H9 (cell line): ENCODE measurements at regions not wholly inside any gene's neighbourhood (a gene's known extent, or its start where the extent isn't known, plus 50 kb on each side); places are given as distances from the start of the nearest gene placed in this dataset.
"Not testable (repeated sequence)": the region's sequence is repeated elsewhere in the genome, so short reads cannot be mapped to it uniquely, and the experiment has no call there.

ENCODE experiments used
- DNase-seq: peaks from one replicate; pipeline ENCODE4 v3.0.0-alpha.2; 2017
- H2AFZ ChIP-seq: one replicate; pipeline ENCODE4 v1.6.1; 2013; ENCODE audit warnings: mild to moderate bottlenecking, low read length, control low read depth, moderate library complexity
- H2AK5ac ChIP-seq: 2 replicates; pipeline ENCODE4 v1.6.1; 2013; ENCODE audit warnings: low read length, control low read depth, mixed read lengths; ENCODE audit not compliant: insufficient read length
- H2BK120ac ChIP-seq: one replicate; pipeline ENCODE4 v1.6.1; 2013; ENCODE audit warnings: low read depth, mild to moderate bottlenecking, low read length, control low read depth, inconsistent platforms; ENCODE audit not compliant: poor library complexity, severe bottlenecking
- H2BK12ac ChIP-seq: 2 replicates; pipeline ENCODE4 v1.6.1; 2013; ENCODE audit warnings: low read length, control low read depth, mixed read lengths, low read depth; ENCODE audit not compliant: insufficient read length
- H2BK15ac ChIP-seq: 2 replicates; pipeline ENCODE4 v1.6.1; 2013; ENCODE audit warnings: low read depth, low read length, control low read depth
- H2BK20ac ChIP-seq: one replicate; pipeline ENCODE4 v1.6.1; 2013; ENCODE audit warnings: low read depth, mild to moderate bottlenecking, low read length, control low read depth, inconsistent platforms; ENCODE audit not compliant: poor library complexity, severe bottlenecking
- H2BK5ac ChIP-seq: 2 replicates; pipeline ENCODE4 v1.6.1; 2013; ENCODE audit warnings: low read length, control low read depth, mixed read lengths; ENCODE audit not compliant: insufficient read length
- H3K14ac ChIP-seq: 2 replicates; pipeline ENCODE4 v1.6.1; 2013; ENCODE audit warnings: low read length, control low read depth; ENCODE audit not compliant: insufficient read depth
- H3K18ac ChIP-seq: 2 replicates; pipeline ENCODE4 v1.6.1; 2013; ENCODE audit warnings: low read depth, mild to moderate bottlenecking, mixed read lengths, low read length, control low read depth; ENCODE audit not compliant: insufficient read length
- H3K23ac ChIP-seq: 2 replicates; pipeline ENCODE4 v1.6.1; 2013; ENCODE audit warnings: low read length, control low read depth, mixed read lengths, low read depth; ENCODE audit not compliant: insufficient read length
- H3K23me2 ChIP-seq: 2 replicates; pipeline ENCODE4 v1.6.1; 2013; ENCODE audit warnings: low read depth, mild to moderate bottlenecking, mixed read lengths, low read length, control low read depth; ENCODE audit not compliant: insufficient read length, poor library complexity, severe bottlenecking
- H3K27ac ChIP-seq: 2 replicates; pipeline ENCODE4 v1.5.1; 2013; ENCODE audit warnings: low read length, control low read depth, mixed read lengths, low read depth; ENCODE audit not compliant: insufficient read length
- H3K27me3 ChIP-seq: 2 replicates; pipeline ENCODE4 v1.6.1; 2013; ENCODE audit warnings: low read length, control low read depth, inconsistent platforms; ENCODE audit not compliant: insufficient read depth
- H3K4ac ChIP-seq: 2 replicates; pipeline ENCODE4 v1.6.1; 2013; ENCODE audit warnings: low read depth, mild to moderate bottlenecking, control low read depth, inconsistent platforms, low read length, moderate library complexity
- H3K4me1 ChIP-seq: 2 replicates; pipeline ENCODE4 v1.6.1; 2013; ENCODE audit warnings: low read length, control low read depth, inconsistent platforms; ENCODE audit not compliant: insufficient read depth
- H3K4me2 ChIP-seq: 2 replicates; pipeline ENCODE4 v1.6.1; 2013; ENCODE audit warnings: low read length, control low read depth, mixed read lengths; ENCODE audit not compliant: insufficient read length, insufficient read depth
- H3K56ac ChIP-seq: 2 replicates; pipeline ENCODE4 v1.6.1; 2013; ENCODE audit warnings: low read depth, mild to moderate bottlenecking, mixed read lengths, low read length, control low read depth; ENCODE audit not compliant: insufficient read length
- H3K79me1 ChIP-seq: 2 replicates; pipeline ENCODE4 v1.6.1; 2013; ENCODE audit warnings: low read depth, mild to moderate bottlenecking, moderate library complexity, low read length, control low read depth, inconsistent platforms; ENCODE audit not compliant: insufficient read depth, poor library complexity, severe bottlenecking
- H3K79me2 ChIP-seq: 2 replicates; pipeline ENCODE4 v1.6.1; 2013; ENCODE audit warnings: low read length, control low read depth, inconsistent platforms; ENCODE audit not compliant: insufficient read depth
- H3K9ac ChIP-seq: 2 replicates; pipeline ENCODE4 v1.6.1; 2013; ENCODE audit warnings: low read length, control low read depth, mixed read lengths; ENCODE audit not compliant: insufficient read length; ENCODE audit errors: extremely low read depth
- H3K9me3 ChIP-seq: one replicate; pipeline ENCODE4 v1.6.1; 2013; ENCODE audit warnings: low read depth, low read length, inconsistent platforms; ENCODE audit not compliant: control insufficient read depth
- H3T11ph ChIP-seq: one replicate; pipeline ENCODE4 v1.6.1; 2013; ENCODE audit warnings: mild to moderate bottlenecking, low read length, control low read depth, inconsistent platforms
- H4K20me1 ChIP-seq: one replicate; pipeline ENCODE4 v1.6.1; 2013; ENCODE audit not compliant: control insufficient read depth, insufficient read length, insufficient read depth
- H4K5ac ChIP-seq: 2 replicates; pipeline ENCODE4 v1.6.1; 2013; ENCODE audit warnings: low read depth, mild to moderate bottlenecking, mixed read lengths, low read length, control low read depth; ENCODE audit not compliant: insufficient read length
- H4K8ac ChIP-seq: replicated peaks from 2 replicates; pipeline ENCODE4 v1.6.1; 2013; ENCODE audit warnings: low read length, control low read depth, mixed read lengths, low read depth; ENCODE audit not compliant: insufficient read length
- H4K91ac ChIP-seq: 2 replicates; pipeline ENCODE4 v1.6.1; 2013; ENCODE audit warnings: low read depth, mild to moderate bottlenecking, moderate library complexity, mixed read lengths, low read length, control low read depth; ENCODE audit not compliant: insufficient read length
- H3K27ac Mint-ChIP-seq, 3 experiments: 2 replicates in 2 of 3; 3 replicates in 1 of 3; pipeline ENCODE4 v1.8.0; 2020 to 2021; ENCODE audit warnings: mixed read lengths in 3 of 3, mild to moderate bottlenecking in 1 of 3, moderate library complexity in 1 of 3
- H3K27me3 Mint-ChIP-seq: 2 replicates; pipeline ENCODE4 v1.8.0; 2021; ENCODE audit warnings: low read depth, mild to moderate bottlenecking, moderate library complexity, mixed read lengths
- H3K36me3 Mint-ChIP-seq, 3 experiments: 2 replicates in 2 of 3; 3 replicates in 1 of 3; pipeline ENCODE4 v1.8.0; 2020 to 2021; ENCODE audit warnings: low read depth in 3 of 3, mixed read lengths in 3 of 3; ENCODE audit not compliant: insufficient read depth in 1 of 3
- H3K4me1 Mint-ChIP-seq, 2 experiments: 2 replicates each; pipeline ENCODE4 v1.8.0; 2020; ENCODE audit warnings: mixed read lengths in 2 of 2
- H3K4me3 Mint-ChIP-seq, 2 experiments: 2 replicates in 1 of 2; 3 replicates in 1 of 2; pipeline ENCODE4 v1.8.0; 2020 to 2021; ENCODE audit warnings: mild to moderate bottlenecking in 2 of 2, mixed read lengths in 2 of 2, moderate library complexity in 1 of 2
- H3K9me3 Mint-ChIP-seq, 2 experiments: 2 replicates in 1 of 2; 3 replicates in 1 of 2; pipeline ENCODE4 v1.8.0; 2020; ENCODE audit warnings: mild to moderate bottlenecking in 2 of 2, mixed read lengths in 2 of 2, moderate library complexity in 1 of 2
- WGBS: extraction: QIAGEN DNeasy Blood & Tissue Kit; methylation state at CpG from one replicate; pipeline ENCODE4 v1.1.7; 2013; ENCODE audit warnings: missing lambda C conversion rate, low lambda C conversion rate, mixed read lengths; ENCODE audit not compliant: insufficient read length; ENCODE audit errors: extremely low coverage; 5-methylcytosine and 5-hydroxymethylcytosine counted together

DNA sequence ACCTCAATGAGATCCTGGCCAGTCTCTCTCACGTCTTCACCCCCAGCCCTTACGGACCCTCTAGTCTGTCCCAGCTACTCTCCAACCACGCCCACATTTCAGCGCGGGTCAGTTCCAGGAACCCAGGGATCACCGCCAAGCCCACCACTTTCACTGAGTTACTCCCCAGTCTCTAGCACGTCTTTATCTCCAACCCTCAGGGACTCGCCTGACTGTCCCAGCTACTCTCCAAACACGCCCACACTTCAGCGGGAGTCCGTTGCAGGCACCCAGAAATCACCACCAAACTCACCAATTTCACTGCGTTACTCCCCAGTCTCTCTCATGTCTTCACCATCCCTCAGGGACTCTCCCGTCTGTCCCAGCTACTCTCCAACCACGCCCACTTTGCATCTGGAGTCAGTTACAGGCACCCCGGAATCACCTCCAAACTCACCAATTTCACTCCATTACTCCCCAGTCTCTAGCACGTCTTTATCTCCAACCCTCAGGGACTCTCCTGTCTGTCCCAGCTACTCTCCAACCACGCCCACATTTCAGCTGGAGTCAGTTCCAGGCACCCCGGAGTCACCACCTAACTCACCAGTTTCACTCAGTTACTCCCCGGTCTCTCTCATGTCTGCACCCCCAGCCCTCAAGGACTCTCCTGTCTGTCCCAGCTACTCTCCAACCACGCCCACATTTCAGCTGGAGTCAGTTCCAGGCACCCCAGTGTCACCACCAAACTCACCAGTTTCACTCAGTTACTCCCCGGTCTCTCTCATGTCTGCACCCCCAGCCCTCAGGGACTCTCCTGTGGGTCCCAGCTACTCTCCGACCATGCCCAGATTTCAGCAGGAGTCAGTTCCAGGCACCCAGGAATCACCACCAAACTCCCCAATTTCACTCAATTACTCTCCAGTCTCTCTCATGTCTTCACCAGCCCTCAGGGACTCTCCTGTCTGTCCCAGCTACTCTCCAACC is 336.8 kb downstream of the CWH43 start:
- H3K27ac Mint-ChIP-seq, H2BK5ac ChIP-seq, H3K4me1 ChIP-seq, H4K5ac ChIP-seq, H2AK5ac ChIP-seq, H3K27me3 ChIP-seq, H4K91ac ChIP-seq, H3K18ac ChIP-seq, H3K79me1 ChIP-seq, H2AFZ ChIP-seq, H3K9ac ChIP-seq, H3K56ac ChIP-seq, DNase-seq, H2BK20ac ChIP-seq, H2BK15ac ChIP-seq, H3K79me2 ChIP-seq, H3K4me3 Mint-ChIP-seq, H3K4ac ChIP-seq, H3K27me3 Mint-ChIP-seq, H3K4me2 ChIP-seq, H3T11ph ChIP-seq, H4K20me1 ChIP-seq, H3K14ac ChIP-seq, H3K4me1 Mint-ChIP-seq, H3K23ac ChIP-seq, H2BK120ac ChIP-seq, H3K23me2 ChIP-seq, H2BK12ac ChIP-seq, H4K8ac ChIP-seq, H3K27ac ChIP-seq: not testable (repeated sequence)
- Mint-ChIP-seq H3K9me3 (peaks cover 28 to 35% of the 10 kb centered on the region in 2 experiments), H3K36me3 (peaks cover 18 to 23% (median 19%) of the 10 kb centered on the region in 3 experiments; a peak in 6 of 7 replicates)
- WGBS: no CpG with 5 or more reads among the region's 22 CpGs
- peaks cover 30% of the 10 kb centered on the region for H3K9me3 ChIP-seq

- peaks cover 30% of the 10 kb centered on the region for H3K9me3 ChIP-seq
- not testable (repeated sequence) for H3K4me1 Mint-ChIP-seq, H3K79me1 ChIP-seq, H4K5ac ChIP-seq, H2AFZ ChIP-seq, H3K27me3 Mint-ChIP-seq, H4K8ac ChIP-seq, H2AK5ac ChIP-seq, H4K91ac ChIP-seq, H3K23ac ChIP-seq, H3K4me1 ChIP-seq, H3K9ac ChIP-seq, H2BK15ac ChIP-seq, H4K20me1 ChIP-seq, H2BK20ac ChIP-seq, H2BK120ac ChIP-seq, H3K4me3 Mint-ChIP-seq, H3K4me2 ChIP-seq, H3K4ac ChIP-seq, DNase-seq, H3K23me2 ChIP-seq, H2BK12ac ChIP-seq, H3K56ac ChIP-seq, H3K14ac ChIP-seq, H3K79me2 ChIP-seq, H3K27ac Mint-ChIP-seq, H3K18ac ChIP-seq, H3K27me3 ChIP-seq, H2BK5ac ChIP-seq, H3K27ac ChIP-seq, H3T11ph ChIP-seq
- H3K36me3 Mint-ChIP-seq: peaks cover 18 to 23% (median 19%) of the 10 kb centered on the region in 3 experiments; a peak in 6 of 7 replicates
- H3K9me3 Mint-ChIP-seq: peaks cover 28 to 34% of the 10 kb centered on the region in 2 experiments
- WGBS: no CpG with 5 or more reads among the region's 10 CpGs
Measured at GRCh38 chr4:49323573-49323940, 337.5 kb downstream of the CWH43 start.
